ENCODE measurements at regions not wholly inside any gene's neighbourhood (a gene's known extent, or its start where the extent isn't known, plus 50 kb on each side); places are given as distances from the start of the nearest gene placed in this dataset.

DNA sequence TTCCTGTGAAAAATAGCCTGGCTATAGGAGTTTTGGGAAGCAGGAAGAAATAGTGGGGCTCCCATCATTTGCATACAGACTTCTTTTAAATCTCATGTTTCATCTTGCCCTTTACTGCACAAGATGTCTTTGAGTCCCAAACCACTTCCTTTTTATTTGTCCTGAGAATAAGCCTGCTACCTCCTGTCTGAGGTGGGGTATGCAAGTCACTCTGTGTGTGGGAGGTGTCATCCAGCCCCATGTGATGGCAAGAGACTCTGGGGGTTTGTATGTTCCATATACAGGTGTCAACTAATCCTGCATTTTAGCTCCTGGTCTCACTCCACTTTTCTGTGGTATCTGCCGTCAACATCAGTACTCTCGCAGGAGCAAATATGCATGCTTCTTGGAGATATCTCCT, 102.0 kb downstream of the OTOL1 start:
- no peak for DNase-seq (ENCODE audit: low read depth)
- no peaks in the 10 kb centered on the region for H3K27me3 Mint-ChIP-seq (ENCODE audit: low read depth, unreplicated experiment)

GRCh38 chr3:161599697-161600096, 103.1 kb downstream of the OTOL1 start:
- Histone ChIP-seq H3K4me1 (ENCODE audit: insufficient read depth, low read length) (no peaks in the 10 kb centered on the region), H3K27ac (ENCODE audit: low read depth, low read length) (no peak overlapping the region), H3K79me2 (ENCODE audit: insufficient read depth, low read length) (no peaks in the 10 kb centered on the region), H3K4me2 (ENCODE audit: low read length) (no peak overlapping the region), H3K4me3 (ENCODE audit: insufficient read depth, low read depth, low read length) (no peak overlapping the region), H3K9me3 (ENCODE audit: insufficient read depth, low read depth, low read length) (no peaks in the 10 kb centered on the region), H4K20me1 (ENCODE audit: insufficient read depth, low read length) (no peaks in the 10 kb centered on the region), H2AFZ (ENCODE audit: low read depth, low read length) (no peak overlapping the region), H3K27me3 (ENCODE audit: insufficient read depth, low read length) (no peaks in the 10 kb centered on the region), H3K36me3 (ENCODE audit: insufficient read depth, low read length) (no peaks in the 10 kb centered on the region), H3K9ac (ENCODE audit: low read length) (no peak overlapping the region)
- FAIRE-seq (no peak), DNase-seq (ENCODE audit: low read depth) (no peak)
- no peak for TF ChIP-seq EZH2 (IDR thresholded peaks at IDR 0.05; ENCODE audit: insufficient read depth, low read length)
- no peak for TF ChIP-seq CTCF (IDR thresholded peaks at IDR 0.05; ENCODE audit: insufficient read depth, low read depth, low read length)
- Mint-ChIP-seq H3K4me3 (ENCODE audit: unreplicated experiment) (no peak overlapping the region), H3K27me3 (ENCODE audit: low read depth, unreplicated experiment) (no peaks in the 10 kb centered on the region), H3K27ac (ENCODE audit: unreplicated experiment) (no peak overlapping the region), H3K9me3 (ENCODE audit: unreplicated experiment) (no peaks in the 10 kb centered on the region), H3K36me3 (ENCODE audit: low read depth, unreplicated experiment) (no peaks in the 10 kb centered on the region), H3K4me1 (ENCODE audit: low read depth, unreplicated experiment) (no peaks in the 10 kb centered on the region)

More for the DNA sequence above, 102.0 kb downstream of the OTOL1 start:
- Histone ChIP-seq H3K36me3 (ENCODE audit: insufficient read depth, low read length) (no peaks in the 10 kb centered on the region), H3K79me2 (ENCODE audit: insufficient read depth, low read length) (no peaks in the 10 kb centered on the region), H4K20me1 (ENCODE audit: insufficient read depth, low read length) (no peaks in the 10 kb centered on the region), H3K27me3 (ENCODE audit: insufficient read depth, low read length) (no peaks in the 10 kb centered on the region), H3K9me3 (ENCODE audit: insufficient read depth, low read depth, low read length) (no peaks in the 10 kb centered on the region), H3K4me3 (ENCODE audit: insufficient read depth, low read depth, low read length) (no peak overlapping the region), H3K4me2 (ENCODE audit: low read length) (no peak overlapping the region), H2AFZ (ENCODE audit: low read depth, low read length) (no peak overlapping the region), H3K9ac (ENCODE audit: low read length) (no peak overlapping the region), H3K4me1 (ENCODE audit: insufficient read depth, low read length) (no peaks in the 10 kb centered on the region), H3K27ac (ENCODE audit: low read depth, low read length) (no peak overlapping the region)
- no peak overlapping the region for H3K4me3 Mint-ChIP-seq (ENCODE audit: unreplicated experiment)
- no peaks in the 10 kb centered on the region for H3K4me1 Mint-ChIP-seq (ENCODE audit: low read depth, unreplicated experiment)
- H3K36me3 Mint-ChIP-seq (ENCODE audit: low read depth, unreplicated experiment) = no peaks in the 10 kb centered on the region
- TF ChIP-seq EZH2 (IDR thresholded peaks at IDR 0.05; ENCODE audit: insufficient read depth, low read length) = no peak
- no peak for TF ChIP-seq CTCF (IDR thresholded peaks at IDR 0.05; ENCODE audit: insufficient read depth, low read depth, low read length)
- no peaks in the 10 kb centered on the region for H3K9me3 Mint-ChIP-seq (ENCODE audit: unreplicated experiment)
- H3K27ac Mint-ChIP-seq (ENCODE audit: unreplicated experiment) = no peak overlapping the region
- FAIRE-seq = no peak

DNA sequence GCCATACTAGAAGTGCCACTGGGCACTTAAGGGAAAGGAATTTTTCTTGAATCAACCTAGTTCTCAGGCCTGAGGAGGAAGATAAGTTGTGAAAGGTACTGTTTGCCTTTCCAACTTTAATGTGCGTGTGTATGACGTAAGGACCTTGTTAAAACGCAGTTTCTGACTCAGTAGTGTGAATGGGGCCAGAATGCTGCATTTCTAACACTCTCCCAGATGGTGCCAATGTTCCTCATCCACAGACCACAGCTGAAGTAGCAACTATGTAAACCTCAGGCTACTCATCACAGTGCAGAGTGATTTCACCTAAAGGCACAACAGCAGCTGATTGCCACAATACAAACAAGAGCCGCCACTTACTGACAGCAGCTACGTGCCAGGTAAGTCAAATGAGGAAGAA, 103.6 kb downstream of the OTOL1 start:
- FAIRE-seq (no peak), DNase-seq (ENCODE audit: low read depth) (no peak)
- Histone ChIP-seq H3K9ac (ENCODE audit: low read length) (no peak overlapping the region), H3K79me2 (ENCODE audit: insufficient read depth, low read length) (no peaks in the 10 kb centered on the region), H3K27ac (ENCODE audit: low read depth, low read length) (no peak overlapping the region), H3K4me3 (ENCODE audit: insufficient read depth, low read depth, low read length) (no peak overlapping the region), H3K9me3 (ENCODE audit: insufficient read depth, low read depth, low read length) (no peaks in the 10 kb centered on the region), H3K27me3 (ENCODE audit: insufficient read depth, low read length) (no peaks in the 10 kb centered on the region), H3K4me2 (ENCODE audit: low read length) (no peak overlapping the region), H4K20me1 (ENCODE audit: insufficient read depth, low read length) (no peaks in the 10 kb centered on the region), H3K36me3 (ENCODE audit: insufficient read depth, low read length) (no peaks in the 10 kb centered on the region), H3K4me1 (ENCODE audit: insufficient read depth, low read length) (no peaks in the 10 kb centered on the region), H2AFZ (ENCODE audit: low read depth, low read length) (no peak overlapping the region)
- no peaks in the 10 kb centered on the region for H3K4me1 Mint-ChIP-seq (ENCODE audit: low read depth, unreplicated experiment)
- H3K36me3 Mint-ChIP-seq (ENCODE audit: low read depth, unreplicated experiment) = no peaks in the 10 kb centered on the region
- no peak overlapping the region for H3K27ac Mint-ChIP-seq (ENCODE audit: unreplicated experiment)
- no peak for TF ChIP-seq EZH2 (IDR thresholded peaks at IDR 0.05; ENCODE audit: insufficient read depth, low read length)
- no peak for TF ChIP-seq CTCF (IDR thresholded peaks at IDR 0.05; ENCODE audit: insufficient read depth, low read depth, low read length)
- no peaks in the 10 kb centered on the region for H3K9me3 Mint-ChIP-seq (ENCODE audit: unreplicated experiment)
- H3K4me3 Mint-ChIP-seq (ENCODE audit: unreplicated experiment) = no peak overlapping the region
- H3K27me3 Mint-ChIP-seq (ENCODE audit: low read depth, unreplicated experiment) = no peaks in the 10 kb centered on the region
